HG03378 (cell line): ENCODE measurements at regions not wholly inside any gene's neighbourhood (a gene's known extent, or its start where the extent isn't known, plus 50 kb on each side); places are given as distances from the start of the nearest gene placed in this dataset.

Source experiments
- ATAC-seq: cut with Tn5 transposase; IDR thresholded peaks from one replicate; pipeline ENCODE4 v1.9.1; 2021; ENCODE audit warnings: mild to moderate bottlenecking, moderate library complexity; ENCODE audit not compliant: unreplicated experiment

- ATAC-seq, result no peak
These were observed 80.0 kb downstream of the CENPW start for GRCh38 chr6:126419901-126420300.

- no peak for ATAC-seq
These were observed 83.0 kb downstream of the CENPW start for GRCh38 chr6:126422912-126423311.

GRCh38 chr6:126427713-126428112 lies 87.8 kb downstream of the CENPW start:
- ATAC-seq, result no peak

- no peak for ATAC-seq
These were observed 90.0 kb downstream of the CENPW start for GRCh38 chr6:126429866-126430265.

GRCh38 chr6:126432564-126432963 lies 92.6 kb downstream of the CENPW start:
- no peak for ATAC-seq

GRCh38 chr6:126433927-126434326 lies 94.0 kb downstream of the CENPW start:
- no peak for ATAC-seq

GRCh38 chr6:126437205-126437604 lies 97.3 kb downstream of the CENPW start:
- no peak for ATAC-seq

GRCh38 chr6:126439040-126439439 lies 99.1 kb downstream of the CENPW start:
- ATAC-seq, result no peak

- ATAC-seq, result peak; percentile 49
These were observed 101.0 kb downstream of the CENPW start for GRCh38 chr6:126440923-126441322.

- ATAC-seq, result no peak
These were observed 104.9 kb downstream of the CENPW start for GRCh38 chr6:126444659-126445273.

- no peak for ATAC-seq
These were observed 106.3 kb downstream of the CENPW start for GRCh38 chr6:126446248-126446647.

GRCh38 chr6:126447367-126447766 lies 107.5 kb downstream of the CENPW start:
- no peak for ATAC-seq

GRCh38 chr6:126461045-126461444 lies 121.1 kb downstream of the CENPW start:
- no peak for ATAC-seq

- ATAC-seq, result no peak
These were observed 124.3 kb downstream of the CENPW start for GRCh38 chr6:126464245-126464644.

- ATAC-seq, result no peak
These were observed 135.5 kb downstream of the CENPW start for GRCh38 chr6:126475449-126475848.

GRCh38 chr6:126477678-126478077 lies 137.8 kb downstream of the CENPW start:
- ATAC-seq, result no peak

GRCh38 chr6:126480268-126480667 lies 140.4 kb downstream of the CENPW start:
- no peak for ATAC-seq

GRCh38 chr6:126481319-126481718 lies 141.4 kb downstream of the CENPW start:
- no peak for ATAC-seq

- ATAC-seq, result no peak
These were observed 164.9 kb downstream of the CENPW start for GRCh38 chr6:126504792-126505191.

GRCh38 chr6:126513198-126513597 lies 173.3 kb downstream of the CENPW start:
- ATAC-seq, result no peak

- ATAC-seq, result no peak
These were observed 176.5 kb downstream of the CENPW start for GRCh38 chr6:126516411-126516810.

- ATAC-seq, result no peak
These were observed 185.0 kb downstream of the CENPW start for GRCh38 chr6:126524811-126525326.

- no peak for ATAC-seq
These were observed 186.6 kb downstream of the CENPW start for GRCh38 chr6:126526547-126526946.
